ENCODE measurements at regions not wholly inside any gene's neighbourhood (a gene's known extent, or its start where the extent isn't known, plus 50 kb on each side); places are given as distances from the start of the nearest gene placed in this dataset.

DNA sequence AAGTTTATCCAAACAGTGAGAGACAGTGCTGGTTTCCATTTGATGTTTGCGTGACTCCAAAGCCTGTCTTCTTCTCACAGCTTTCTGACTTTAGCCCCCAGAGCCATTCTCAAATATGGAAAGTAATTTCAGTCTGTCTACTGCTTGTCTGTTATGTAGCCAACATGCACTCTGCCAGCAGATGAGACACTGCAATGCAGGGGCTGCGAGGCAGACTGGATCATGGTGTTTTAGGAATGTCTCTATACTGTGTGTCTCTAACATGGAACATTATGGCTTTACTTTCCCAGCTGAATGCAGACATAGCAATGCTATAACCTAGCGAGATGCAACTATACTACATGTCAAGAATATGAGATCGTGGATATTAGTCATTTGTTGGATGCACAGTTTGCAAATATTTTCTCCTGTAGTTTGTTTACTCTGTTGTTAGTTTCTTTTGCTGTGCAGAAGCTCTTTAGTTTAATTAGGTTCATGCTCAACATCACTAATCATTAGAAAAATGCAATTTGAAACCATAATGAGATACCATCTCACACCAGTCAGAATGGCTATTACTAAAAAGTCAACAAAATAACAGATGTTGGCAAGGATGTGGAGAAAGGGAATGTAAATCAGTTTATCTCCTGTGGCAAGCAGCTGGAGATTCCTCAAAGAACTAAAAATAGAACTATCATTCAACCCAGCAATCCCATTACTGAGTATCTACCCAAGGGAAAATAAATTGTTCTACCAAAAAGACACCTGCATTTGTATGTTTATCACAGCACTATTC, 235.8 kb upstream of the TMTC1 start:
- Mint-ChIP-seq H3K36me3 (ENCODE audit: low read depth) (no peaks in the 10 kb centered on the region), H3K27me3 (ENCODE audit: low read depth) (no peaks in the 10 kb centered on the region), H3K4me3 (no peak overlapping the region), H3K4me1 (ENCODE audit: low read depth) (no peaks in the 10 kb centered on the region), H3K27ac (no peak overlapping the region), H3K9me3 (no peaks in the 10 kb centered on the region)
- DNase-seq (ENCODE audit: low spot score): no peak

DNA sequence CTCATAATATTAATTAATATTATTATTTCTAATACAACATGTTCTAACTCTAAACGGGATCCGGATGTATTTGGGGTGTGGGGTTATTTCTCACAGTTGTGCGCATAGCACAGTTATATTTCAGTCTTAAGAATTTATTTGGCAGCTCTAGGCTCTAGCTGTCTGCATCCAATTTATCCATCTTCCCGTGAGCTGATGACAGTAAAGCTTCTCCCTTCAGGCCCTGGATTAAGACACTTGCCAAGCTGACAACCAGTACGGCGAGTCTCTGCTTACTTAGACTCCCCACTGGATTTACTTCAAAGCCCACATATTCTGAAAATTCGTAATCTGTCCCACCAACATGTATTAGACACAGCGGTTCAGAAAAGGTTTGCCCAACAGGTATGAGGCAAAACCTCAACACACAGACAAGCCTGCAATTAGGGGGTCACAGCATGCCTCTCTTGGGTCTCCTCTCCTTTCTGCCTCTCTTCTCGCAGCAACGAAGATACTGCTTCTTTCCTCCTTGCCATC, 232.9 kb upstream of the TMTC1 start:
- Mint-ChIP-seq H3K4me1 (ENCODE audit: low read depth) (no peaks in the 10 kb centered on the region), H3K27ac (no peak overlapping the region), H3K36me3 (ENCODE audit: low read depth) (no peaks in the 10 kb centered on the region), H3K4me3 (no peak overlapping the region), H3K9me3 (no peaks in the 10 kb centered on the region), H3K27me3 (ENCODE audit: low read depth) (no peaks in the 10 kb centered on the region)
- DNase-seq (ENCODE audit: low spot score): no peak

DNA sequence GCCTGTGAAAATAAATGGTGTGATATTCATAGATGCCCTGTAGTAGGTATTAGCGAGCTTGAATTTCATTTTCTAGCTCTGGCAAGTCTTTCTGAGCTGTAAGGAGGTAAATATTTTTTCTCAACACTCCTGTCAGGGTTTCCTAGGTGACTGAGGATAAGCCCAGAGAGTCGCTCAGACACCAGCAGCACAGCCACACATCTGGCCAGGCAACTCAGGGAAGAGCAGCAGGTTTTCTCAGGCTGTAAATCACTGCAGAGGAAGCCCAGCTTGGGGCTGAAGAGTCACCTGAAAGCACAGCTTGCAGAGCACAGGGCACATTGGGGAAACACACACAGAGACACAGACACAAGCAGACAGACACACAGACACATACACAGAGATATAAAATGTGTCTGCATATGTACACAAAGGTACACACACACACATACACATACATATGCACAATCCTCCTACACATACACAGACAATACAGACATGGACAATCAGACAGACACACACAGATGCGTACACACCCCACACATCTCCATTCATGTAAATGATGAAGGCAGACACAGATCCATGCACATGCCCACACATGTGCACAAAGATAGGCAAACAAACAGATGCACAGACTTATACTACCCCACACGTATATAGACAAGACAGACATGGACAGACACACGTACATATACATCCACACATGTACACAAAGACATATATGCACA, 232.0 kb upstream of the TMTC1 start:
- Mint-ChIP-seq H3K4me1 (ENCODE audit: low read depth) (no peaks in the 10 kb centered on the region), H3K36me3 (ENCODE audit: low read depth) (no peaks in the 10 kb centered on the region), H3K27ac (no peak overlapping the region), H3K9me3 (no peaks in the 10 kb centered on the region), H3K27me3 (ENCODE audit: low read depth) (no peaks in the 10 kb centered on the region), H3K4me3 (no peak overlapping the region)
- DNase-seq (ENCODE audit: low spot score): no peak

DNA sequence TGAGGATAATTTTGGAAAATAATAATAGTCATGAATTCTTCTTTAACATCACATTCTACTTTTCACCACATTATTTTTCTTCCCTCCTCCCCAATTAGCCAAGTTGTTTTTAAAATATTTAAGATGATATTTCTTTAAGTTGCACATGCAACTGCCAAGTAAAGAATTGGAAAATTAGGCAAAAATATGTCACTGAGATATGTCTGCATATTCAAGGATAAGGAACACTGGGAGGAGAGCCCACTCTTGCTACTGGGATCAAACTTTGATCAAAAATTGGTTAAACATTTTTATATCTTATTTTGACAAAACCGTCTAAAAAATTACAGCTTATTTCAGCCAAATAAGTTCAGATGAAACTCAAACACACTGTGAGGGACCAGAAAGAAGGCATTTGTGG, 231.2 kb upstream of the TMTC1 start:
- H3K9me3 Mint-ChIP-seq: no peaks in the 10 kb centered on the region
- H3K27me3 Mint-ChIP-seq (ENCODE audit: low read depth): no peaks in the 10 kb centered on the region
- H3K27ac Mint-ChIP-seq: no peak overlapping the region
- H3K4me3 Mint-ChIP-seq: no peak overlapping the region
- no peaks in the 10 kb centered on the region for H3K36me3 Mint-ChIP-seq (ENCODE audit: low read depth)
- DNase-seq (ENCODE audit: low spot score): no peak
- H3K4me1 Mint-ChIP-seq (ENCODE audit: low read depth): no peaks in the 10 kb centered on the region

DNA sequence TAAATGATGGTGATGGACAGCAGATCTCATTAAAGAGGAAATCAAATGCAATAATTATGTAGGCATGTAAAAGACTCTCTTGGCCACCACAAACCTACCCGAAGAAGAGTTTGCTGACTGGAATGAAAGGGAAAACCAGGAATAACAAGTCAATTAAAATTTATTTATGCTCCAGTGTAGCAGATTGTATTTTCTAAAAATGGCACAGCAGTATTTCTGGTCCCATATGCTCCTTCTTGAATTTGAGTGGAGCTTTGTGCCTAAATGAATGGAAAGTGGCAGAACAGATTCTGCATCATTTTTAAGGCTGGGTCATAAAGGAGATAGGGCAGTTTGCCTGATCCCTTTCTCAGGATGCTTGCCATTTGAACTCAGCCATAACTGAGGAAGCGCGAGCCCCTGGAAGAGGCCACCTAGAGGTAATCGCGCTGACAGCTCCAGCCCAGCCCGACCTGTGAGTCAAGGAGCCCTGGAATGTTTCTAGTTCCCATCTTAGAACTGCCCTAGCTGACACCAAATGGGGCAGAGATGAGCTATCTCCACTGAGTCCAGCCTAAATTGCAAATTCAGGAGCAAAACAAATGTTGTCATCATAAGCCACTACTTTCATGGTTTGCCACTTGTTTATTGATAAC, 229.2 kb upstream of the TMTC1 start:
- Mint-ChIP-seq H3K4me3 (no peak overlapping the region), H3K4me1 (ENCODE audit: low read depth) (no peaks in the 10 kb centered on the region), H3K27me3 (ENCODE audit: low read depth) (no peaks in the 10 kb centered on the region), H3K27ac (no peak overlapping the region), H3K36me3 (ENCODE audit: low read depth) (no peaks in the 10 kb centered on the region), H3K9me3 (no peaks in the 10 kb centered on the region)
- no peak for DNase-seq (ENCODE audit: low spot score)

DNA sequence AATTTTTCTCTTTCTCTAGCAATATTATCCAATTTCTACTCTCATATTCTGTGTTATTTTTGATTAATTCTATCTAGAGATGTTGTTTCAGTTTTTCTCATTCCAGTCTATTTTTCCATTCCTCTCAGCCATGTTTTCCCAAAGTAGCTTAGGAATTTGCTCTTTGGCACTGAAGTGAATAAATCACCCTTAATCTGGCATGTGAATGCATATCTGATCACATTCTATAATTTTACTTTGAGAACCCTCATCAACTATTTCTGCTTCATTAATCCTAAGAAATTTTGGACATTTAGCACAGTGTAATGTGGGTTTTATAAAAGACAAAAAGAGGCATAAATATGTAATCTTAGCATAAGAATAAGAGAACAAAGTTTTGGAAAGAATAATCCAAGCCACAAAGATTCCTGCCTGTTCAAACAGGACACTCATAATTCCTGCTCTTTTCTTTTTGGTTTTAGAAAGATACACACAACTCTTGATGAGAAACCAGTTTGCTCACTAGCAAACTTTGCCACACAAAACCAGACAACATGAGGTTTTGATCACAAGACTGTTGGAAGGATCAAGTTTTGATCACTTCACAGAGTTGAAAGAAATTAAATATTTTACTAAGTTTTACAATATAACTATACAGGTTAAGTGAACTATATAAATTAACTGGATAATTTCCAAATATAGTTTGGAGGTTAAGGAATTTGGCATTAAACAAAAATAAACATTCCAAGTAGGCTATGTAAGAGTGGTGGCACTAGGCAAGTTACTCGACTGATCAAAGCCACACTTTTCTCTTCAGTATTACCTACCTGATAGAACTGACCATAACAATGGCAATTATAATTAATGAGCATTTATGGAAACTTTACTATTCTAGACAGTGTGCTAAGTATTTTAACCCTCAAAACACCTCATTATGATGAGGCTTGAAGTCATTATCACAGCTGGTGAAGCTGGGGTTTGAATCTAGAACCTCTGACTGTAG, 226.6 kb upstream of the TMTC1 start:
- H3K9me3 Mint-ChIP-seq: no peaks in the 10 kb centered on the region
- no peaks in the 10 kb centered on the region for H3K27me3 Mint-ChIP-seq (ENCODE audit: low read depth)
- H3K4me3 Mint-ChIP-seq: no peak overlapping the region
- H3K36me3 Mint-ChIP-seq (ENCODE audit: low read depth): no peaks in the 10 kb centered on the region
- no peak overlapping the region for H3K27ac Mint-ChIP-seq
- H3K4me1 Mint-ChIP-seq (ENCODE audit: low read depth): no peaks in the 10 kb centered on the region
- DNase-seq (ENCODE audit: low spot score): no peak

DNA sequence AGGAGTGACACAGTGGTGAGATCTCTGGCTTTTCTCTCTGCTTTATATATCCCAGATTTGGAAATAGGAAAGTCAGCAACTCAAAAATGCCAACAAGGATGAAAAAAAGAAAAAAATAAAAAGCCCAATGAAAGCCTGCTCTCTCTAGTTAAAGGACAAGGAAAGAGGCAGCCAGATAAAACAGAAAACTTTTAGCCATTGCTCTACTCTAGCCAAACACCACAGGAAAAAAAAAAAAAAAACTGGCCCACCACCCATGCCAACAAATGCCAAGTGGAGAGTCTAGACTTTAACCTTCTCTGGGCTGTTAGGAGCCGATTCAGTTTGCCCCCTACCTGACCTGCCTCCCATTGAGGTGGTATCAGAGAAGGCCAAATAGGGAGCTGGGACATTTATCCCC, 222.3 kb upstream of the TMTC1 start:
- H3K27me3 Mint-ChIP-seq (ENCODE audit: low read depth): no peaks in the 10 kb centered on the region
- DNase-seq (ENCODE audit: low spot score): no peak
- H3K4me3 Mint-ChIP-seq: no peak overlapping the region
- no peaks in the 10 kb centered on the region for H3K4me1 Mint-ChIP-seq (ENCODE audit: low read depth)
- no peak overlapping the region for H3K27ac Mint-ChIP-seq
- H3K9me3 Mint-ChIP-seq: no peaks in the 10 kb centered on the region
- H3K36me3 Mint-ChIP-seq (ENCODE audit: low read depth): no peaks in the 10 kb centered on the region

DNA sequence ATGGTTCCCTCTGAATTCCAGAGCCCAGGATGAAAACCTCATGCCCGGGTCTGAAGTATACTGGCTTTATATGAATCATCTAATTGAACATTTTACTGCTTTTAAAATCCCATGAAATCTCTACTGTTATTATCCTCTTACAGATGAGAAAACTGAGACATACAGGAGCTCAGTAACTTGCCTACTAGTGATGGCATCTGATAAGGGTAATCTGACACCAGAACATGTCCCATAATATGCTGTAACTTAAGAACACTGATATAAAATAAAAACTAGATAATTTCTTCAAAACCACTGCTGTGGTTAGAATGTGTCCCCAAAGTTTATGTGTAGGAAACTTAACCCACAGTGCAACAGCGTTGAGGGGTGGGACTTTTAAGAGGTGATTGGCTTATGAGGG, 219.6 kb upstream of the TMTC1 start:
- no peaks in the 10 kb centered on the region for H3K9me3 Mint-ChIP-seq
- no peak overlapping the region for H3K4me3 Mint-ChIP-seq
- no peaks in the 10 kb centered on the region for H3K4me1 Mint-ChIP-seq (ENCODE audit: low read depth)
- H3K27ac Mint-ChIP-seq: no peak overlapping the region
- no peaks in the 10 kb centered on the region for H3K27me3 Mint-ChIP-seq (ENCODE audit: low read depth)
- DNase-seq (ENCODE audit: low spot score): no peak
- no peaks in the 10 kb centered on the region for H3K36me3 Mint-ChIP-seq (ENCODE audit: low read depth)

DNA sequence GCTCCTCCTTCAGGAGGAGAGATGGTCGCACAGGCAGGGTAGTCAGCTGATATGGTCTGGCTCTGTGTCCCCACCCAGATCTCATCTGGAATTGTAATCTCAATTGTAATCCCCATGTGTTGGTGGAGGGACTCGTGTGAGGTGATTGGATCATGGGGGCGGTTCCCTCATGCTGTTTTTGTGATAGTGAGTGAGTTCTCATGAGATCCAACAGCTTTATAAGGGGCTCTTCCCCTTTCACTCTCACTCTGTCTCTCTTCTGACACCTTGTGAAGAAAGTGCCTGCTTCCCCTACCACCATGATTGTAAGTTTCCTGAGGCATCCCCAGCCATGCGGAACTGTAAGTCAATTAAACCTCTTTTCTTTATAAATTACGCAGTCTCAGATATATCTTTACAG, 218.9 kb upstream of the TMTC1 start:
- no peaks in the 10 kb centered on the region for H3K9me3 Mint-ChIP-seq
- no peak overlapping the region for H3K4me3 Mint-ChIP-seq
- no peaks in the 10 kb centered on the region for H3K36me3 Mint-ChIP-seq (ENCODE audit: low read depth)
- H3K4me1 Mint-ChIP-seq (ENCODE audit: low read depth): no peaks in the 10 kb centered on the region
- no peak overlapping the region for H3K27ac Mint-ChIP-seq
- no peak for DNase-seq (ENCODE audit: low spot score)
- no peaks in the 10 kb centered on the region for H3K27me3 Mint-ChIP-seq (ENCODE audit: low read depth)

DNA sequence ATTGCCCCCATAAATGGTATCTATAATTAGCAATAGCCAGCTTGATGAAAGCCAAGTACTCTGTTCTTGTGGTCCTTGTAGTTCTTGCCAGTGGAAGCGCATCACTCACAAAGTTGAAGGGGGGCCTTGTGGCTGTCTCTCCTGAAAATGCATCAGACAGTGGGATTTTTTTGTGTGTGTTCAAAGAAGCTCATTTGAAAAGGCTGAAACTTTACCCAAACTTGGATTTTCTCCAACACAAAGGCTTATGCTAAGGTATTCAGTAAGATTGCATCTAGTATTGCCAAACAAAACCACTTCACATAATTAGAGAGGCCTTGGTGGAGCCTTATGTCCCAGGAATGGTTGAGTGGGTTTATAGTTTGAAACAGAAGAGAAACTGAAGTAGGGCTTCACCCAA, 216.7 kb upstream of the TMTC1 start:
- no peaks in the 10 kb centered on the region for H3K9me3 Mint-ChIP-seq
- no peaks in the 10 kb centered on the region for H3K36me3 Mint-ChIP-seq (ENCODE audit: low read depth)
- H3K4me3 Mint-ChIP-seq: no peak overlapping the region
- no peaks in the 10 kb centered on the region for H3K27me3 Mint-ChIP-seq (ENCODE audit: low read depth)
- no peak overlapping the region for H3K27ac Mint-ChIP-seq
- no peak for DNase-seq (ENCODE audit: low spot score)
- H3K4me1 Mint-ChIP-seq (ENCODE audit: low read depth): no peaks in the 10 kb centered on the region

DNA sequence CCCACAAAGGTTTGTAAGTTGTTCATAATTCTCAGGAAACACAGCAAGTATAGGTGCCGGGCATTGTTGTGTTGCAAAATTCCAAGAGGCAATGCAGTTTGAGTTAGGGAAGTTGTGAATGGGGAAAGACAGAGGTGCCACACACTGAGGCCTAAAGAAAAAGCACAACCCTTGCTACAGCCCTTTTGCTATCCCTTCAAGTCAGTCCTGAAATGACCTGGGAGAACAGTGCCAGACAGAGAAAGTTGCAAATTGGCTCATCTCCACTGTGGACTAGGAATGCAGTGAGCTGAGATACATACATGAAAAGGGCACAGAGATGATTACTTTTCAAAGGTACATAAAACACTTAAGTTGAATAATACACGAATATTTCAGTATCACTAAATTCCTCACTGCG, 213.3 kb upstream of the TMTC1 start:
- DNase-seq (ENCODE audit: low spot score): no peak
- H3K4me1 Mint-ChIP-seq (ENCODE audit: low read depth): no peaks in the 10 kb centered on the region
- H3K36me3 Mint-ChIP-seq (ENCODE audit: low read depth): no peaks in the 10 kb centered on the region
- H3K9me3 Mint-ChIP-seq: no peaks in the 10 kb centered on the region
- H3K4me3 Mint-ChIP-seq: no peak overlapping the region
- H3K27ac Mint-ChIP-seq: no peak overlapping the region
- no peaks in the 10 kb centered on the region for H3K27me3 Mint-ChIP-seq (ENCODE audit: low read depth)

DNA sequence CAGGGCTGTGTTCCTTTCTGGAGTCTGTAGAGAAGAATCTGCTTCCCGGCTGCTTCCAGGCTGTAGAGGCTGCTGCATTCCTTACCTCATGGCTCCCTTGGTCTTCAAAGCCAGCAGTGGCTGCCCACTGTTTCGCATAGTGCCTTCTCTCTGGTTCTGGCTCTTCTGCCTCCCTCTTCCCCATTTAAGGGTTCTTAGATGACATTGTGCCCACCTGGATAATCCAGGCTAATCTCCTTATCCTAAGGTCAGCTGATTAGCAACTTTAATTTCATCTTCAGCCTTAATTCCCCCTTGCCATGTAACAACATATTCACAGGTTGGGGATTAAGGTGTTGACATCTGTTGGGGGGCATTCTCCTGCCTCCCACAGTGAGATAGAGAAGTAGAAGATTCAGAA, 208.6 kb upstream of the TMTC1 start:
- Mint-ChIP-seq H3K27ac (no peak overlapping the region), H3K9me3 (no peaks in the 10 kb centered on the region), H3K4me3 (no peak overlapping the region), H3K27me3 (ENCODE audit: low read depth) (no peaks in the 10 kb centered on the region), H3K4me1 (ENCODE audit: low read depth) (no peaks in the 10 kb centered on the region), H3K36me3 (ENCODE audit: low read depth) (no peaks in the 10 kb centered on the region)
- DNase-seq (ENCODE audit: low spot score): no peak

DNA sequence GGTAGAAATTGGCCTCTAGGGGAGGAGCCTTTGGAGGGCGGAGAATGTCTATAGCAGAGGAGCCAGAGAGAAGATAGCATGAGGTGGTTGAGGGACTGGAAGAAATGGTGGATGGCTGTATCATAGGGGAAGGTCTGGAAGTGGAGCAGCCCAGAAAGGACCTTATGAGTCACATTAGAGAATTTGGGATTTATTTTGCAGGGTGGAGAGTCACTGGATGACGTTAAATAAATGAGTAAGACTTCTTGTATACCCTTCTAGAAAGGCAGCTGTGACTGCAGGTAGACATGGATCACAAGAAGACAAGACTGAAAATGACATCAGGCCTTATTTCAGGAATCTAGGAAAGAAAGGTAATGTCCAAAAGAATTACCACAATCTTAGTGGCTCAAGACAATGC, 208.2 kb upstream of the TMTC1 start:
- Mint-ChIP-seq H3K9me3 (no peaks in the 10 kb centered on the region), H3K36me3 (ENCODE audit: low read depth) (no peaks in the 10 kb centered on the region), H3K27me3 (ENCODE audit: low read depth) (no peaks in the 10 kb centered on the region), H3K27ac (no peak overlapping the region), H3K4me1 (ENCODE audit: low read depth) (no peaks in the 10 kb centered on the region), H3K4me3 (no peak overlapping the region)
- no peak for DNase-seq (ENCODE audit: low spot score)

All from T-helper 2 cell treated with Interferon-gamma antibody and Interleukin-4, amounts not matched to agents 5 μg/mL and 100 μg/mL, for 36 hours (primary cell).